ENCODE measurements at regions not wholly inside any gene's neighbourhood (a gene's known extent, or its start where the extent isn't known, plus 50 kb on each side); places are given as distances from the start of the nearest gene placed in this dataset.
"Not testable (repeated sequence)": the region's sequence is repeated elsewhere in the genome, so short reads cannot be mapped to it uniquely, and the experiment has no call there.

- TF ChIP-seq CTCF (conservative IDR thresholded peaks at IDR 0.05); ZFX (IDR thresholded peaks at IDR 0.05): not testable (repeated sequence)
Measured at GRCh38 chr1:185383805-185384204, 66.8 kb upstream of the IVNS1ABP start.

Data from C4-2B (cell line).